HG03280 (cell line): ENCODE measurements at regions not wholly inside any gene's neighbourhood (a gene's known extent, or its start where the extent isn't known, plus 50 kb on each side); places are given as distances from the start of the nearest gene placed in this dataset.

Experiments used
- ATAC-seq: cut with Tn5 transposase; IDR thresholded peaks from one replicate; pipeline ENCODE4 v1.9.1; 2021; ENCODE audit warnings: mild to moderate bottlenecking, moderate library complexity; ENCODE audit not compliant: unreplicated experiment

DNA sequence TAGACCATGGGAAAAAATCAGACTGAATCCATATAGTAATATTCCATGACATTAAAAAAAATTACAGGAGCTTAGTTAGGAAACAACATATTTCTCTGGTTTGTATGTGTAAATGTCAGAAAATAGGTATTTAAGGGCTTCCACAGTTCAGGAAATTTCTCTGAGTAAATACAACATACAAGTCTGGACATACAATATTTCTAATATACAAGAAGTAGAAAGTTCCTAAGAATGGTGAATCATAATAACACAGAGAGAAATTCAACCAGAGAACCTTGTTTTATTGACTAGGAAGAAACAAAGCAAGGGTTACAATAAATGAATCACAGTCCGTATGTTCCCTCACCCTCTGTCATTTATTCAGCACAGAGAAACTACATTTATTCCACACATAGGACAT, 532.7 kb upstream of the FAT3 start:
- no peak for ATAC-seq

DNA sequence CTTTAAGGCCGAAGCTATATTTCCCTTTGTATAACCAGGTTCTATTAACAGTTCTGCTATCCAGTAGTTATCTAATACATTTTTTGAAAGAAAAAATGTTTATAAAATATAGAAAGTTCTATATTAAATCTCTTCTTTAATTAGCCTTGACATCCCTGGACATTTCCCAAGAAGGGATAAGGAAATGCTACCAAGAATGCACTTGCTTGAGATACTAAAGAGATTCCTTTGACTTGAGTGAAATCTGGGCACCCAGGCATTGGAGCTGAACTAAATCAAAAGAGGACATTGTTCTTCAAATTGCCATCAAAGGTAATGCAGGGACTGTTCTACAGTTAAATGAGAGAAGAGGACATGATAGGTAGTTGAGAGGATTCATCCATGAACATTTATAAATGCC, 535.9 kb upstream of the FAT3 start:
- no peak for ATAC-seq

- no peak for ATAC-seq
These were observed 537.9 kb upstream of the FAT3 start for GRCh38 chr11:91686700-91687099.

GRCh38 chr11:91686281-91686680, 538.3 kb upstream of the FAT3 start:
- no peak for ATAC-seq

DNA sequence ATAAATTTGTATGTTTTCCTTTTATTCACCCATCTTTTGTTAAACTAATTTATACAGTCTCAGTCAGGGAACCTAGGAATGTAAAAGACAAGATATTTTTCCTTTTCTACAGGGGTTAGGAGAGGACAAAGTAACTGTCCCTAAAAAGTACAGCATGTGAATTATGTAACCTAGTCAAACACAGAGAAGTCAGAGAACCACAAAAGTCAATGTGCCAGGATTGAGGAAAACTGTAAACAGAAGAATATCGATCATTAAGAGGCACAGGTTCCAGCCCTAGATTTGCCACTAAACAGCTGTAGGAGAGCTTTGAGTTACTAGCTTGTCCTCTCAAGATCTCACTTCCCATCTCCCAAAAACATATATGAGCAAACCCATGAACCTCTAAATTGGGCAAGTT, 550.9 kb upstream of the FAT3 start:
- no peak for ATAC-seq

GRCh38 chr11:91664521-91664920, 560.1 kb upstream of the FAT3 start:
- ATAC-seq = no peak

DNA sequence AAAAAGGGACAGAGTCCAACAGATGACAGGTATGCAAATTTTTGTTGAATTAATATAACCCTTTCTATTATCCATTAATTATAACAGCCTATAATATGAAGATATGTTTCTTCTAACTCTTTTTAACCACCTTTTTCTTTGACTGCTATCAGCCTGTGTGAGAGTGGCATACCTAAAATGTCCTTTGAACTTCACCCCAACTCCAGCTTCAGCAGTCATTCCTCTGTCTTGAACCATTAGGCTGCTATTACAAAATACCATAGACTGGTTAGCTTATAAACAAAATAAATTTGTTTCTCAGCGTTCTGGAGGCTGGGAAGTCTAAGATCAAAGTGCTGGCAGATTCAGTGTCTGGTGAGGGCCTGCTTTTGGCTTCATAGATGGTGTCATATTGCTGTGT, 564.6 kb upstream of the FAT3 start:
- ATAC-seq = no peak

- ATAC-seq = no peak
These were observed 569.9 kb upstream of the FAT3 start for GRCh38 chr11:91654686-91655085.

DNA sequence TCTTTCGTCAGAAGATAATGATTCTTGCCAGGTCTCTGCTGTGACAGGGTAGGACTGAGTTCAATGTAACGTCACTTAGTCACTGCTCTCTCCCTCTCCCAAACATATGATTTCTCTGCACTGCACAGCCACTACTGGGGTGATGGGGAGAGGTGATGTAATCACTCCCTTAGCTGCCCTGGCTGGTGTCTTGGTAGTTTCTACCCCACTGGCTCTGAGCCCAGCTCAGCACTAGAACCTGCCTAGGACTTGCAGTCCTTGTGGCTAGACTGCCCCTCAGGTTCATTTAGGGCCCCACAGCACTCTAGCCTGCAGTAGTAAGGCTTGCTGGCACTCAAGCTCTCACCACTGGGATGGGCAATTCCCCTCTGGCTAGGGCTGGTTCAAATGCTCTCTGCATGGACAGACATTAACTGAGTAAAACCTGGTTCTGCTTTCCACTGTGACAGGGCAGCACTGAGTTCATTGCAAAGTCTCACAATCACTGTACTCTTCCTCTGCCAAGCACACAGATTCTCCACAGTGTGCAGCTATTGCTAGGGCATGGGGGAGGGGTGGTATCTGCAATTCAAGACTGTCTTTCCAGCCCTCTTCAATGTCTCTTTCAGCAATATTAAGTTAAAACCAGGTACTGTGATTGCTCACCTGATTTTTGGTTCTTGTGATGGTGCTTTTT, 571.4 kb upstream of the FAT3 start:
- ATAC-seq = no peak

DNA sequence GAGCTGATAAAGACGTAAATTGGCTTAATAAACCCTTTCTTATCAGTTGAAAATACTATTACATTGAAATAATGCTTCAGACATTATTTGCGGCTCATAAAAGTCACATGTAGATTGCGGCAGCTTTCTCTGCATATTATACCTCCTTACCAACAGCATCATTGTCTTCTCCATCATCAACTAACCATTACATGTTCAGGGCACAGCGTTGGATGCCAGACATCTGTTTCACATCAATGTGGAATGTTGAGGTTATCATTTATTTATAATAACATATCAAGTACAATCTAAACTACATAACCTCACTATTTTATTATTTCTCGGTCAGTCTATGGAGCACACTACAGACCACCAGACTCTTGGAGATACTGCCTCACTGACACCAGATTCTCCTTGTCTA, 573.8 kb upstream of the FAT3 start:
- ATAC-seq = no peak

DNA sequence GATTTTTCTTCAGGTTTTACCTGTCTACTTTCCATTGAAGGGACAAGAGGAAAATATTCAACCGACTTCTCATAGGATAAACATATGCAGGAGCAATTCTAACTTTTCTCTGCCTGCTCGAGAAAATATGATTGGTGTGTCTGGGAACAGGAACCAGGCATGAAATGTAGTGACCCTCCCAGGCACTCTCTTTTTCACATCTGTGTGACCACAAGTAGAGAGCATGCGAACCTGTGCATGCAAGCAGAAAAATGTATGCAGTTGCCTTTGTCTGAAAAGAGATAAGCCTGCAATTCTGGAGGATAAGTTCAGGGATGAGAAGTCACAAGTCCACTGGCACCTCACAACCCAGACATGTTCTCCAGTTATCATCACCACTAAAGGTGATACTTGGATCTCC, 583.5 kb upstream of the FAT3 start:
- no peak for ATAC-seq

DNA sequence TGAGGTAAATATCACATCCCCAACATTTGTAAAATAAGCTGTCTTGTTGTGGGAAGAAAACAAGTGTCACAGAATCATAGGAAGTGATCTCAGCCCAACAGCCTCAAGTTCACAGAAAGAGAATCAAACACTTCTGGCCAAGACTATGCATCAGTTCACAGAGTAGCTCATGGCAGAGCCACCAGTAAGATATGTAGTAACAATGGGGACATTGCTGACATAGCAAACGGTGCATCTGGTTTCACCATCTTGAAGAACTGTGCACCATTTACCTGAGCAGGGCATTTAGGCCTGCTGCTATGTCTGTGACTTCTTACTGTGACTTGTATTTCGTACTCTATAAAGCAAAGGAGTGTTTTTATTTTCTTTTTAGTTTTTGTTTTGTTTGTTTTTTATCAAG, 585.3 kb upstream of the FAT3 start:
- ATAC-seq = no peak

DNA sequence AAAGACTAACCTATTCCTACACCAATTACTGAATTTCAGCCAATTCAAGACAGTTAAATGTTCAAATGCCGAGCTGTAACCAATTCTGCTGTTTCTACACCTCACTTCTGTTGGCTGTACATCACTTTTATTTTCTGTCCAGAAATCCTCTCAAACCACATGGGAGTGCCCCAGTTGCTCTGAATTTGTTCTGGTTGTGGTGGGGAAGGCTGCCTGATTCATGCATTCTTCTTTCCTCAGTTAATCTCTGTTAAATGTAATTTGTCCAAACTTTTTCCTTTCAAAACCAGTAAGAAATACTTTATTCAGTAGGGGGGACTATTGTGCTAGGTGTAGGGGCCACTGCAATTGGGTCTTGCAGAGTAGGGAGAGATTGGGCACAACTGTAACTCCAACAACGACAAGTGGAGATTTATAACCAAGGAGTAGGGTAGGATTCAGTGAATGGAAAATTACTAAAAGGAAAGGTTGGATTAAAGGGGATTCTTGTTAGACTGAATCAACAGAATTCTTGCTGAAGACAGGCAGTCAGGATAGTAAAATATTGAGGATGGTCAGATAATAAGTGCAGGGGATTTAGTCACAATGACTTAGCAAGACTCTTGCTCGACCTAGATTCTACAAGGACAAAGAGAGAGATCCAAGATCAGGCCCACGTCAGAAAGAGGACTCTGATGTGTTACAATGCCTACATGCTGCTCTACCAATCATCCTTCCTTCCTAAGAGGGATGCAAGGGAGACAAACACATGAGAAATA, 593.5 kb upstream of the FAT3 start:
- no peak for ATAC-seq

GRCh38 chr11:91625495-91625894, 599.1 kb upstream of the FAT3 start:
- no peak for ATAC-seq

DNA sequence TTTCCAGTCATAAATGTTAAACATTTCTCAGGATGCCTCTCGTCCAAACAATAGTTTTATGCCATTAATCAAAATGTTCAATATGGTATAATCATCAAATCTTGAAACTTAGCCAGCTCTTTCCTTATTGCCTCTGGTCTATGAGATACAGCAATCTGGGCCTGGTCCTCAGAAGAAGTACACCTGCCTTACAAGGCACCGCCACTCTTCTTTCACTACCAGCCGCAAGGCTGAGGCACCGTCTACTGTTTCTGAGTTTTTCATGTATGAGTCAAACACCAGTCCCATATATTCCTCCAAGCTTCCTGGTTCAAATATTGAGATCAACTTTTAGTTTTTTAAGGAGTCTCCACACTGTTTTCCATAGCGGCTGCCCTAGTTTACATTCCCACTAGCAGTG, 600.6 kb upstream of the FAT3 start:
- no peak for ATAC-seq

GRCh38 chr11:91608677-91609076, 615.9 kb upstream of the FAT3 start:
- no peak for ATAC-seq

DNA sequence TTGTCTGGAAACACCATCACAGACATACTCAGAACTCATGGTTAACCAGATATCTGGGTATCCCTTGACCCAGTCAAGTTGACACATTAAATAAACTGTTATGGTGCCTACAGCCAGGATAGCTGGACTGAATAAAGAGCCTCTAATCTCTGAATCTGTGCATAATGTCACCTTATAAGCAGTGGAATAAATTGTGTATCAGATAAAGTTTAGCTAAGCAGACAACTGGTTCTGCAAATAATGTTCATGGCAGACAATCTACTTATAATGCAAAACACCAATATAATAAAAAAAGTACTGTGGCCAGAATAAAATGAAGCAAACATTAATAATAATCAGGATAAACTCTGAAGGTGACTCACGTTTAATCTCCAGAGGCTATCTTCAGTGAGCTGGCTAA, 628.5 kb upstream of the FAT3 start:
- ATAC-seq = no peak

GRCh38 chr11:91591021-91591420, 633.6 kb upstream of the FAT3 start:
- ATAC-seq = no peak

GRCh38 chr11:91587131-91587530, 637.5 kb upstream of the FAT3 start:
- ATAC-seq = no peak

DNA sequence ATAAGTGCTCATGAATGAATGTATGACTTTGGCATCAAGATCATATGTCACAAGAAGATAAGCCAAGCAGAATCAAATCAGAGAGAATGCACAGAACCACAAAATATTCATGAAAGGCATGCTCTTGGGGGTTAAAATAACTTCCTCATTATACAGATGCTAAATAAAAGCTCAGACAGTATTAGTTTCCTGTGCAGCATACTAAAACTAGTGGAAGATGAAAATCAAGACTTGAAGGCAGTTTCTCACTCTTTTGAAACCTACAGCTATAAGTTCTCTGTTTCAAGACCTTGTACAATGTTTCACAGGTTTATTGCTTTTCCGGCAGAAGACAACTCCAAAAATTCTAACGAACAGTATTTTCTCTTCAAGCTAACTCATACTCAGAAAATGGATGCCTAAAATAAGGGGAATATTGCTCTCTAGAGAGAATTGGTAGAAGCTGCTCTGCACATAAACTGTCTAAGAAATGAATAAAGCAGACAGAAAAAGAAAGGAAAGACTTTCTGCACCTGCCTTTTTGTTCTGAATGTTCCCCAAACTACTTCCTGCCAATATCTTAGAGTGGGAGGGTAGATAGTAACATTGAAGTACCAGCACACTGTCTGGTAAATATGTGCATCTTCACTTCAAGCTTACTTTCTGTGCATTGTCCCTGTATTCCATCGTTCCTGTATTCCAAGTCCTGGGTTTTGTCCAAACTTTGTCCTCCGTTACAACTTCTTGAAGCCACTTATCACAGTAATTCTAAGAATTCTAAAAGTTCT, 639.4 kb upstream of the FAT3 start:
- no peak for ATAC-seq

- ATAC-seq = no peak
These were observed 661.4 kb upstream of the FAT3 start for GRCh38 chr11:91563176-91563575.

DNA sequence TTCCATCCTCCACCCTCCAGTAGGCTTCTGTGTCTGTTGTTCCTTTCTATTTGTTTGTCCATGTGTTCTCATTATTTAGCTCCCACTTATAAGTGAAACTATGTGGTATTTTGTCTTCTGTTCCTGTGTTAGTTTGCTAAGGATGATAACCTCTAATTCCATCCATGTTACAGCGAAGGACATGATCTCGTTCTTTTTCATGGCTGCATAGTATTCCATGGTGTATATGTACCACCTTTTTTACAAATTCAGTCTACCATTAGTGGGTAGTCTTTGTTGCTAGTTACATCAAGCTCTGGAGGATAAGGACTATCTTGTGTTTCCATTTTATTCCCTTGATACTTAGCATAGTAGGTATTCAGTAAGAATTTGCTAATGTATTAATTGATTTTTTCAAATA, 664.2 kb upstream of the FAT3 start:
- no peak for ATAC-seq
